Loucy (cell line): ENCODE measurements at regions not wholly inside any gene's neighbourhood (a gene's known extent, or its start where the extent isn't known, plus 50 kb on each side); places are given as distances from the start of the nearest gene placed in this dataset.

Experiments
- CTCF ChIP-seq: fragments of 200-600 bp; sonication (generic); conservative IDR thresholded peaks from 2 replicates; pipeline ENCODE4 v1.5.1; 2014; ENCODE audit warnings: mild to moderate bottlenecking, antibody characterized with exemption, low read length
- EZH2phosphoT487 ChIP-seq: fragments of 200-600 bp; IDR thresholded peaks from 2 replicates; pipeline ENCODE4 v1.6.1; 2018; ENCODE audit warnings: antibody characterized with exemption, mild to moderate bottlenecking, moderate library complexity, borderline replicate concordance

- TF ChIP-seq CTCF = no peak
- no peak for TF ChIP-seq EZH2phosphoT487
Measured at GRCh38 chr12:47409310-47409987, 296.4 kb downstream of the RPAP3 start.
